ENCODE measurements at regions not wholly inside any gene's neighbourhood (a gene's known extent, or its start where the extent isn't known, plus 50 kb on each side); places are given as distances from the start of the nearest gene placed in this dataset.

DNA sequence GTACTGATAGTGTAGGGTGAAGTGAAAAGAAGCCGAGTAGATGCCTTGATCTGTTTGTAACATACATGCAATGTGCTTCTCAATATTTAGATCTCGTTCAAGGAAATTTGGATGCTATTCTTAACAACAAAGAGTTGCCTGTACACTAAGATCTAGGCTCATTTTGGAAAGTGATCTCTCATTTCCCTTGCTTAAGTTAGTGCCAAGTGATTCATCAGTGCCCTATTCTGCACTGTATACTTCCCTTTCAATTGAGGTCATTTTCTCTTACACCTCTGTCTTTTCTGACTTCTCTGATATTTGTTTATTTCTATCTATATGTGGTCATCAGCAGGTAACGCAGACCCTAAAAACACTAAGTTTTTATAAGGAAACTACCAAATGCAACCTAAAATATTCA is 528.6 kb upstream of the PTPRD start:
- no peaks in the 10 kb centered on the region for H4K20me1 ChIP-seq (ENCODE audit: insufficient read depth, low read length)
- H3F3A ChIP-seq (ENCODE audit: insufficient read depth, low read length): no peaks in the 10 kb centered on the region
- H3K4me3 ChIP-seq (ENCODE audit: low read length): no peak overlapping the region
- H3K27ac ChIP-seq (ENCODE audit: low read length): no peak overlapping the region
- no peaks in the 10 kb centered on the region for H3K4me1 ChIP-seq (ENCODE audit: low read length)
- no peaks in the 10 kb centered on the region for H3K36me3 ChIP-seq (replicated peaks; ENCODE audit: insufficient read depth, low read length)
- H3K9ac ChIP-seq (ENCODE audit: low read length): no peak overlapping the region
- H3K79me2 ChIP-seq (ENCODE audit: low read length): no peaks in the 10 kb centered on the region
- no peak for TF ChIP-seq EZH2phosphoT487 (IDR thresholded peaks at IDR 0.05; ENCODE audit: low read length)
- TF ChIP-seq EZH2 (optimal IDR thresholded peaks at IDR 0.05; ENCODE audit: low read depth, low read length): no peak
- no peak for TF ChIP-seq CTCF (IDR thresholded peaks at IDR 0.05; ENCODE audit: low read length)
- no peaks in the 10 kb centered on the region for H3K9me2 ChIP-seq (replicated peaks; ENCODE audit: insufficient read depth, low read length)
- no peaks in the 10 kb centered on the region for H3K27me3 ChIP-seq (replicated peaks; ENCODE audit: insufficient read depth, low read length)
- no peak overlapping the region for H3K4me2 ChIP-seq (ENCODE audit: low read depth, low read length)
- no peaks in the 10 kb centered on the region for H3K9me3 ChIP-seq (replicated peaks; ENCODE audit: insufficient read depth, low read length)
- no peak overlapping the region for H2AFZ ChIP-seq (ENCODE audit: low read length)
- no peak for DNase-seq

- Histone ChIP-seq H3K9me3 (replicated peaks; ENCODE audit: insufficient read depth, low read length) (no peaks in the 10 kb centered on the region), H3K4me1 (ENCODE audit: low read length) (no peaks in the 10 kb centered on the region), H3K36me3 (replicated peaks; ENCODE audit: insufficient read depth, low read length) (no peaks in the 10 kb centered on the region), H3K27me3 (replicated peaks; ENCODE audit: insufficient read depth, low read length) (no peaks in the 10 kb centered on the region), H3F3A (ENCODE audit: insufficient read depth, low read length) (no peaks in the 10 kb centered on the region), H3K9me2 (replicated peaks; ENCODE audit: insufficient read depth, low read length) (no peaks in the 10 kb centered on the region), H3K4me2 (ENCODE audit: low read depth, low read length) (no peak overlapping the region), H3K79me2 (ENCODE audit: low read length) (no peaks in the 10 kb centered on the region), H3K27ac (ENCODE audit: low read length) (no peak overlapping the region), H4K20me1 (ENCODE audit: insufficient read depth, low read length) (no peaks in the 10 kb centered on the region), H3K4me3 (ENCODE audit: low read length) (no peak overlapping the region), H2AFZ (ENCODE audit: low read length) (no peak overlapping the region), H3K9ac (ENCODE audit: low read length) (no peak overlapping the region)
- TF ChIP-seq EZH2 (optimal IDR thresholded peaks at IDR 0.05; ENCODE audit: low read depth, low read length) (no peak), EZH2phosphoT487 (IDR thresholded peaks at IDR 0.05; ENCODE audit: low read length) (no peak), CTCF (IDR thresholded peaks at IDR 0.05; ENCODE audit: low read length) (no peak)
- no peak for DNase-seq
Observed at GRCh38 chr9:11142965-11143738, 530.4 kb upstream of the PTPRD start.

DNA sequence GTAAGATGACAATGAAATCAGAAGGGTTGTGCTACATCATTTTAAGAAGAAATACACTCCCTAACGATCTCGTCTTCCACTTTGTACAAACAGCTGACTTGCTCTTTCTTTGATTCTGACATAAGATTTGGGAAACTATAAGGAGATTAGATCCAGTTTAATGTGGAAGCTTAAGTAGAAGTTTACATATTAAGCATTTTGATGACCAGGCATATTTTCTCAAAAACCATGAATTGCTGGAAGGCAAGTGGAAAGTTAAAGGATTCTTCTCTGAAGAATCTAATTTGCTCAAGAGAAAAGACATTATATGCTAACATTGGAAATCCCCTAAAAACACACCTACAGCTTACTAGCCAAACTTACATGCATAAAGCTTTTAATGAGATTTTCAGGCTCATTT is 531.9 kb upstream of the PTPRD start:
- no peaks in the 10 kb centered on the region for H3K9me2 ChIP-seq (replicated peaks; ENCODE audit: insufficient read depth, low read length)
- no peak overlapping the region for H2AFZ ChIP-seq (ENCODE audit: low read length)
- no peaks in the 10 kb centered on the region for H4K20me1 ChIP-seq (ENCODE audit: insufficient read depth, low read length)
- H3K27ac ChIP-seq (ENCODE audit: low read length): no peak overlapping the region
- no peaks in the 10 kb centered on the region for H3K27me3 ChIP-seq (replicated peaks; ENCODE audit: insufficient read depth, low read length)
- H3K9me3 ChIP-seq (replicated peaks; ENCODE audit: insufficient read depth, low read length): no peaks in the 10 kb centered on the region
- no peaks in the 10 kb centered on the region for H3K36me3 ChIP-seq (replicated peaks; ENCODE audit: insufficient read depth, low read length)
- no peak overlapping the region for H3K4me2 ChIP-seq (ENCODE audit: low read depth, low read length)
- H3K4me1 ChIP-seq (ENCODE audit: low read length): no peaks in the 10 kb centered on the region
- H3K9ac ChIP-seq (ENCODE audit: low read length): no peak overlapping the region
- no peak for DNase-seq
- no peaks in the 10 kb centered on the region for H3F3A ChIP-seq (ENCODE audit: insufficient read depth, low read length)
- no peaks in the 10 kb centered on the region for H3K79me2 ChIP-seq (ENCODE audit: low read length)
- TF ChIP-seq CTCF (IDR thresholded peaks at IDR 0.05; ENCODE audit: low read length) (no peak), EZH2phosphoT487 (IDR thresholded peaks at IDR 0.05; ENCODE audit: low read length) (no peak), EZH2 (optimal IDR thresholded peaks at IDR 0.05; ENCODE audit: low read depth, low read length) (no peak)
- H3K4me3 ChIP-seq (ENCODE audit: low read length): no peak overlapping the region

Data from MM.1S (cell line).